ENCODE measurements at regions not wholly inside any gene's neighbourhood (a gene's known extent, or its start where the extent isn't known, plus 50 kb on each side); places are given as distances from the start of the nearest gene placed in this dataset.

DNA sequence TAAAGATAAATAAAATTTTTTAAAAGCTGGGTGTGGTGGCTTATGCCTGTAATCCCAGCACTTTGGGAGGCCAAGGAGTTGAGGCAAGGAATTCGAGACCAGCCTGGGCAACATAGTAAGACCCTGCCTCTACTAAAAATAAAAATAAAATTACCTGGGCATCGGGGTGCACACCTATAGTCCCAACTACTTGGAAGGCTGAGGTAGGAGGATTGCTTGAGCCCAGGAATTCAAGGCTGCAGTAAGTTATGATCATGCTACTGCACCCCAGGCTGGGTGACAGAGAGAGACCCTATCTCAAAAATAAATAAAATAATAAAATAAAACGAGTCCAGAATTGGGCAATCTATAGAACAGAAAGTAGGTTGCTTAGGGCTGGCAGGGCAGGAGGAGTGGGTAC, 228.7 kb downstream of the BCAS1 start:
- TF ChIP-seq, protein P1, sequence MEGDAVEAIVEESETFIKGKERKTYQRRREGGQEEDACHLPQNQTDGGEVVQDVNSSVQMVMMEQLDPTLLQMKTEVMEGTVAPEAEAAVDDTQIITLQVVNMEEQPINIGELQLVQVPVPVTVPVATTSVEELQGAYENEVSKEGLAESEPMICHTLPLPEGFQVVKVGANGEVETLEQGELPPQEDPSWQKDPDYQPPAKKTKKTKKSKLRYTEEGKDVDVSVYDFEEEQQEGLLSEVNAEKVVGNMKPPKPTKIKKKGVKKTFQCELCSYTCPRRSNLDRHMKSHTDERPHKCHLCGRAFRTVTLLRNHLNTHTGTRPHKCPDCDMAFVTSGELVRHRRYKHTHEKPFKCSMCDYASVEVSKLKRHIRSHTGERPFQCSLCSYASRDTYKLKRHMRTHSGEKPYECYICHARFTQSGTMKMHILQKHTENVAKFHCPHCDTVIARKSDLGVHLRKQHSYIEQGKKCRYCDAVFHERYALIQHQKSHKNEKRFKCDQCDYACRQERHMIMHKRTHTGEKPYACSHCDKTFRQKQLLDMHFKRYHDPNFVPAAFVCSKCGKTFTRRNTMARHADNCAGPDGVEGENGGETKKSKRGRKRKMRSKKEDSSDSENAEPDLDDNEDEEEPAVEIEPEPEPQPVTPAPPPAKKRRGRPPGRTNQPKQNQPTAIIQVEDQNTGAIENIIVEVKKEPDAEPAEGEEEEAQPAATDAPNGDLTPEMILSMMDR (conservative IDR thresholded peaks at IDR 0.05; ENCODE audit: control insufficient read depth, insufficient read depth, low read depth, low read length), result no peak
- no peak overlapping the region for H3K4me3 ChIP-seq (ENCODE audit: control insufficient read depth, low read depth, low read length)
- DNase-seq (ENCODE audit: low read depth), result no peak

DNA sequence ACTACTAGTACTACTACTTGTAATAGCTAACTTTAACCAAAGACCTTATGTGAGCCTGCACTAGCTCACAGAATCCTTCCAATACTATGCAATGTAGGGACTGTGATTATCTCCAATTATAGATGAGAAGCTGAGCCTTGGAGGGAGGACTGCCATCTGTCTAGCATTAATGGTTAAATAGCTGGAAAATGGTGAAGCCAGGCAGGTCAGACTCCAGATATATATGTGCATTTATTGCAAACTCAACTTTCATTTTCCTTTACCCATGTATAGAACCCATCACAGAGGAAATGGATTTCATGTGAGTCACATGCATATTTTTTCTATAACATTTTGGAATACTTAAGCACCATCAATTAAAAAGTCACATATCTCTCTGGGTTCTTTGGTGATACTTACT, 229.9 kb downstream of the BCAS1 start:
- no peak overlapping the region for H3K4me3 ChIP-seq (ENCODE audit: control insufficient read depth, low read depth, low read length)
- DNase-seq (ENCODE audit: low read depth), result no peak
- TF ChIP-seq, protein P1 (conservative IDR thresholded peaks at IDR 0.05; ENCODE audit: control insufficient read depth, insufficient read depth, low read depth, low read length), result no peak

DNA sequence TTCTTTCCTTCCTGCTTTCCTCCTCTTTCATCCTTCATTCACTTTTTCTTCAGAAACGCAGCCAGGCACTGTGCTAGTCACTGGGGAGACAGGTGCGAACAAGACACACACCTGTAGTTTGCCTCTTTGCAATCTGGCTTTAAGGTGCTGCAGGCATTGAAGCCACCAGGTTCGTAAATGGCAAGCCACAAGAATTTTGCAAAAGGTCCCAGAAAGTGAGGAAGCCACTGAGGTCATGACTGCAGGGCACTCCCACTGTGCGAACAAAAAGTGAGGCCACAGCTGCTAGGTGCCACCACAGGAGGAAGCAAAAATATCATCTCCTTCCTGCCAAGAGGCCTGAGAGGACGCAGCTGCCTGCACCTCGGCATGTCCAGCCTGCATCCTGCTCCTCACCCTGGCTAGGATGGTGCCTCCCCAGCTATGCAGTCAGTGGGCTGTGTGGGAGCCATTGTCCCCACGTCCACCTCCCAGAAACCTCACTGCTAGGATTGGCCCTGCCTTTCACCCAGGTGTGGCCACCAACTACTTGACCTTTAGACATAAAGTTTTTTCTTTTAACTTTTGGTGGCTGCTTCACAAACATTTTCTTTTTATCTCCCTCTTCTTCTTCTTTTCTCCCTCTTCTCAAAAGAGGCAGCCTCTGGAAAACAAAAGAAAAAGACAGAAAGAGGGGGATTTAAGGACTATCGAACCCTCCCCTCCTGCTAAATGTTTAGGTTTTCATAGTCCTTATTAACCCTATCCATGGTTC, 230.8 kb downstream of the BCAS1 start:
- TF ChIP-seq, protein P1 (conservative IDR thresholded peaks at IDR 0.05; ENCODE audit: control insufficient read depth, insufficient read depth, low read depth, low read length), result no peak
- no peak for DNase-seq (ENCODE audit: low read depth)
- H3K4me3 ChIP-seq (ENCODE audit: control insufficient read depth, low read depth, low read length), result no peak overlapping the region

DNA sequence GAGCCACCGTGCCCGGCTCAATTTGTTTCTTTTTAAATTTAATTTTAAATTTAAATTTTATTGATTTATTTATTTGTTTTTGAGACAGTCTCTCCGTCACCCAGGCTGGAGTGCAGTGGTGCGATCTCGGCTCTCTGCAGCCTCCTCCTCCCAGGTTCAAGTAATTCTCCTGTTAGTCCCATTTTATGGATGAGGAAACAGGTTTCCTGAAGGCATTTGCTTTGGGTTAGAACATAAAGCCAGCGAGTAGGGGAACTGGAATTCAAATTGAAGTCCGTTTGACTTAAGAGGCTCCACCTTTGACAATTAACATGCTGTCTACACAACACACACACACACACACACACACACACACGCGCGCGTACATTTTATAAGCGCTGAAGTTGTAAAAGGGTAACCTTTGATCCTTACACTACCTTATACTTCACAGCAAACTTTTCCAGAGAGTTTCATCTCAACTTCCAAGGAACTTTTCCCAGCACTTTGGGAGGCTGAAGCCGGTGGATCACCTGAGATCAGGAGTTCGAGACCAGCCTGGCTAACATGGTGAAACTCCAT, 232.0 kb downstream of the BCAS1 start:
- no peak for DNase-seq (ENCODE audit: low read depth)
- TF ChIP-seq, protein P1 (conservative IDR thresholded peaks at IDR 0.05; ENCODE audit: control insufficient read depth, insufficient read depth, low read depth, low read length), result no peak
- no peak overlapping the region for H3K4me3 ChIP-seq (ENCODE audit: control insufficient read depth, low read depth, low read length)

DNA sequence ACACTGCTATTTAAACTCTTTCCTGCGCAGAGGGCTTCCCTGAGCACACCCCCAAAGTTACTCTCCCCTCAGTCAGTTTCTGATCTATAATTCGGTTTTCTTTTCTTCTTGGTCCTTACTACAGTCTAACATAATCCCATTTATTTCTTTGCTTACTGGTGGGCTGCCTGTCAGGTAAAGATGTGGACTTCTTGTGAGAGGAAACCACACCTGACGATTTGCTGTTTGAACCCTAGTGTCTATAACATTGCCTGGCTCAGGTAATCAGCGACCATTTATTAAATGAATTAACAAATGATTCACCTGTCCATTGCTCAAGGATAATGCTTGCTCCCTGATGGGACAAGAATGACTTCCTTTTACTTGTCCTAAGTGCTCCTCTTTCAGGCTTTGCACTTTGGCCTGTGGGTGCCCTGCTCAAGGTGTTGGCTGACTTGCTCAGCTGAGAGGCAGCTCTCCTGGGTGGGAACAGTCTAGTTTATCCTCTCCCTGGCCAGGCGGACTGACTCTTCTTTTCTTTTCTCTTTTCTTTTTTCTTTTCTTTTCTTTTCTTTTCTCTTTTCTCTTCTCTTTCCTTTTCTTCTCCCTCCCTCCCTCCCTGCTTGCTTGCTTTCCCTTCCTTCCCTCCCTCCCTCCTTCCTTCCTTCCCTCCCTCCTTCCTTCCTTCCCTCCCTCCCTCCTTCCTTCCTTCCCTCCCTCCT, 233.1 kb downstream of the BCAS1 start:
- TF ChIP-seq, protein P1 (conservative IDR thresholded peaks at IDR 0.05; ENCODE audit: control insufficient read depth, insufficient read depth, low read depth, low read length), result no peak
- no peak for DNase-seq (ENCODE audit: low read depth)

DNA sequence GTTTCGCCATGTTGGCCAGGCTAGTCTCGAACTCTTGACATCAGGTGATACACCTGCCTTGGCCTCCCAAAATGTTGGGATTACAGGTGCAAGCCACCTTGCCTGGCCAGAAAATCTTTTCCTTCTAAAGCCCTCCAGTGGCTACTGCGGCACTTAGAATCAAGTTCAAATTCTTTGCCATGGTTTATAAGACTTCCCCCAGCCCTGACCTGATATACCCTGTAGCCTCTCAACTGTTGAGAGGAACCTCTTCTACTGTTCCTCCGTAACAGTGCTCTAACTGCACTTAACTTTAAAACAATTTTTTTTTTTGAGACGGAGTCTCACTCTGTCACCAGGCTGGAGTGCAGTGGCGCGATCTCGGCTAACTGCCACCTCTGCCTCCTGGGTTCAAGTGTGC, 235.6 kb downstream of the BCAS1 start:
- DNase-seq (ENCODE audit: low read depth), result no peak
- TF ChIP-seq, protein P1 (conservative IDR thresholded peaks at IDR 0.05; ENCODE audit: control insufficient read depth, insufficient read depth, low read depth, low read length), result no peak
- H3K4me3 ChIP-seq (ENCODE audit: control insufficient read depth, low read depth, low read length), result no peak overlapping the region

More for the DNA sequence above, 233.1 kb downstream of the BCAS1 start:
- H3K4me3 ChIP-seq (ENCODE audit: control insufficient read depth, low read depth, low read length), result no peak overlapping the region

All from fibroblast of mammary gland (primary cell).